Osteoblast (primary cell): ENCODE measurements at regions not wholly inside any gene's neighbourhood (a gene's known extent, or its start where the extent isn't known, plus 50 kb on each side); places are given as distances from the start of the nearest gene placed in this dataset.

Experiments used
- DNase-seq: peaks from one replicate; pipeline ENCODE4 v3.0.0; 2011; ENCODE audit warnings: low spot score, mixed read lengths; ENCODE audit not compliant: insufficient read length; ENCODE audit errors: missing footprints
- H2AFZ ChIP-seq: 2 replicates; pipeline ENCODE4 v1.6.0; 2011; ENCODE audit warnings: mild to moderate bottlenecking, low read length
- H3K27ac ChIP-seq: 2 replicates; pipeline ENCODE4 v1.5.1; 2011; ENCODE audit warnings: mild to moderate bottlenecking, low read depth, low read length, moderate library complexity
- H3K27me3 ChIP-seq: 2 replicates; pipeline ENCODE4 v1.6.0; 2012; ENCODE audit warnings: mild to moderate bottlenecking, control low read depth, inconsistent platforms, low read length, moderate library complexity; ENCODE audit not compliant: insufficient read depth
- H3K36me3 ChIP-seq: 2 replicates; pipeline ENCODE4 v1.5.1; 2011; ENCODE audit warnings: mild to moderate bottlenecking, low read length, control low read depth, moderate library complexity; ENCODE audit not compliant: insufficient read depth
- H3K4me1 ChIP-seq: 2 replicates; pipeline ENCODE4 v1.5.1; 2011; ENCODE audit warnings: mild to moderate bottlenecking, low read length, control low read depth, moderate library complexity; ENCODE audit not compliant: insufficient read depth
- H3K4me2 ChIP-seq: 2 replicates; pipeline ENCODE4 v1.6.0; 2011; ENCODE audit warnings: mild to moderate bottlenecking, low read length; ENCODE audit not compliant: insufficient read depth
- H3K4me3 ChIP-seq: fragments of 200-600 bp; sonication (generic); 3 replicates; pipeline ENCODE4 v1.5.1; 2012; ENCODE audit warnings: mild to moderate bottlenecking, low read length, inconsistent platforms; ENCODE audit not compliant: insufficient read depth
- H3K79me2 ChIP-seq: 2 replicates; pipeline ENCODE4 v1.6.0; 2012; ENCODE audit warnings: mild to moderate bottlenecking, low read length, control low read depth, inconsistent platforms; ENCODE audit not compliant: insufficient read depth
- H3K9me3 ChIP-seq: 2 replicates; pipeline ENCODE4 v1.5.1; 2011; ENCODE audit warnings: low read depth, low read length, control low read depth
- H4K20me1 ChIP-seq: 2 replicates; pipeline ENCODE4 v1.6.0; 2012; ENCODE audit warnings: mild to moderate bottlenecking, low read length, control low read depth; ENCODE audit not compliant: insufficient read depth
- CTCF ChIP-seq: IDR thresholded peaks from 2 replicates; pipeline ENCODE4 v1.5.1; 2011; ENCODE audit warnings: mild to moderate bottlenecking, low read depth, low read length, moderate library complexity; ENCODE audit errors: extremely low read depth

GRCh38 chr10:123463698-123464097 lies 202.5 kb upstream of the GPR26 start:
- DNase-seq = no peak
- Histone ChIP-seq H3K27me3 (no peaks in the 10 kb centered on the region), H3K4me1 (no peaks in the 10 kb centered on the region), H3K4me2 (no peak overlapping the region), H4K20me1 (no peaks in the 10 kb centered on the region), H3K36me3 (no peaks in the 10 kb centered on the region), H2AFZ (no peak overlapping the region), H3K4me3 (no peak overlapping the region), H3K9me3 (peaks cover 2% of the 10 kb centered on the region), H3K79me2 (no peaks in the 10 kb centered on the region), H3K27ac (no peak overlapping the region)
- TF ChIP-seq CTCF = no peak

GRCh38 chr10:123464430-123465323 lies 201.5 kb upstream of the GPR26 start:
- DNase-seq = no peak
- no peak for TF ChIP-seq CTCF
- no peaks in the 10 kb centered on the region for H3K9me3 ChIP-seq

GRCh38 chr10:123470336-123470921 lies 195.7 kb upstream of the GPR26 start:
- H3K4me3 ChIP-seq = no peak overlapping the region
- no peaks in the 10 kb centered on the region for H3K36me3 ChIP-seq
- no peaks in the 10 kb centered on the region for H3K4me1 ChIP-seq
- DNase-seq = no peak
- H3K27ac ChIP-seq = no peak overlapping the region
- no peak overlapping the region for H2AFZ ChIP-seq
- no peak overlapping the region for H3K4me2 ChIP-seq
- H3K79me2 ChIP-seq = no peaks in the 10 kb centered on the region
- TF ChIP-seq CTCF = no peak
- no peaks in the 10 kb centered on the region for H4K20me1 ChIP-seq
- H3K9me3 ChIP-seq = no peaks in the 10 kb centered on the region
- no peaks in the 10 kb centered on the region for H3K27me3 ChIP-seq

More at GRCh38 chr10:123464430-123465323, 201.5 kb upstream of the GPR26 start:
- H3K4me1 ChIP-seq = no peaks in the 10 kb centered on the region
- H3K4me2 ChIP-seq = no peak overlapping the region
- H3K4me3 ChIP-seq = no peak overlapping the region
- H3K27ac ChIP-seq = no peak overlapping the region
- no peaks in the 10 kb centered on the region for H3K79me2 ChIP-seq
- H4K20me1 ChIP-seq = no peaks in the 10 kb centered on the region
- no peaks in the 10 kb centered on the region for H3K27me3 ChIP-seq
- no peaks in the 10 kb centered on the region for H3K36me3 ChIP-seq
- no peak overlapping the region for H2AFZ ChIP-seq

- Histone ChIP-seq H3K4me3 (no peak overlapping the region), H3K27me3 (no peaks in the 10 kb centered on the region), H3K9me3 (no peaks in the 10 kb centered on the region), H3K36me3 (no peaks in the 10 kb centered on the region), H3K79me2 (no peaks in the 10 kb centered on the region), H2AFZ (no peak overlapping the region), H3K27ac (no peak overlapping the region), H4K20me1 (no peaks in the 10 kb centered on the region), H3K4me1 (no peaks in the 10 kb centered on the region), H3K4me2 (no peak overlapping the region)
- no peak for DNase-seq
- TF ChIP-seq CTCF = no peak
These were observed 194.3 kb upstream of the GPR26 start for GRCh38 chr10:123471811-123472210.
